ENCODE measurements at regions not wholly inside any gene's neighbourhood (a gene's known extent, or its start where the extent isn't known, plus 50 kb on each side); places are given as distances from the start of the nearest gene placed in this dataset.

DNA sequence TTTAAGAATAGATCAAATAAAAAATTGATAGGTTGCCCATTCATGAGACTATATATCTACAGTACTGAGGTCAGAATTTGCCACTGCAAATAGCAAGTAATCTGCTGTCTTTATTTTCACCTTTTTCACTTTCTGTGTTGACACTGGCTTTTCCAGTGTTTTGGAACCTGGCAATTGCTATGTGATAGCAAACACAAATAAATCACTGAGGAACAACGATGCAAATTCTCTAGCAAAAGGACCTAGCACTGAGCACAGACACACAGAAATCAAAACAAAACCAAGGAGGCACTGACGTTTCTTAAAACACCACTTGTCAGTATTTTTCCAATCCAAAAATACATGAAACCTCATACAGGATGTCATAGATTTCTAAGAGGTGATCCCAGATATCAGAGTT, 210.7 kb downstream of the DHX15 start:
- TF ChIP-seq CTCF (IDR thresholded peaks at IDR 0.05) (no peak), EP300 (IDR thresholded peaks at IDR 0.05) (no peak)

All from suprapubic skin (tissue), 3 donors.